ENCODE measurements at regions not wholly inside any gene's neighbourhood (a gene's known extent, or its start where the extent isn't known, plus 50 kb on each side); places are given as distances from the start of the nearest gene placed in this dataset.

DNA sequence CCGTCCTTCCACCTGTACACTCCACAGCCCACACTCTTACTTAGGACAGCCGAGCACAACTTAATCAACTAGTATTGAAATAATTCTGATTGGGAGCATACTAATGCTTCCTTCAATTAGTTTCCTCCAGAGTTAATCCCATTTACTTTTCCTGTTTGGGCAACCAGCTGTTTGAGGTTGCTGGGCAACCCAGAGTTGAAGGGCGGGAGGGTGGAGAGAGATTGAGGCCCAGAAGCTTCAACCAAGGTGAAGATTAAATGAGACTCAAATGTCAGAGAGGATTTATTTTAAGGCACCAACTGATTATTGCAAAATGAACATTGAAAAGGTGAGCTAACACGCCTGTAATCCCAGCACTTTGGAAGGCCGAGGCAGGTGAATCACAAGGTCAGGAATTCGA, 428.5 kb upstream of the SEMA6D start:
- DNase-seq (ENCODE audit: low spot score): no peak
- WGBS: 94% methylated on average over 6 of the region's 6 CpGs
- no peak overlapping the region for H3K27ac ChIP-seq (ENCODE audit: low read depth in 1 of 2, low read length in 2 of 2)
- no peaks in the 10 kb centered on the region for H3K27me3 ChIP-seq (ENCODE audit: control insufficient read depth in 4 of 4, insufficient read depth in 4 of 4, low read length in 3 of 4)
- no peaks in the 10 kb centered on the region for H3K36me3 ChIP-seq (ENCODE audit: control insufficient read depth in 4 of 4, insufficient read depth in 3 of 4, low read depth in 1 of 4, low read length in 3 of 4)
- H3K4me3 ChIP-seq (ENCODE audit: low read depth in 1 of 3, low read length in 3 of 3): no peak overlapping the region
- TF ChIP-seq, protein P1, sequence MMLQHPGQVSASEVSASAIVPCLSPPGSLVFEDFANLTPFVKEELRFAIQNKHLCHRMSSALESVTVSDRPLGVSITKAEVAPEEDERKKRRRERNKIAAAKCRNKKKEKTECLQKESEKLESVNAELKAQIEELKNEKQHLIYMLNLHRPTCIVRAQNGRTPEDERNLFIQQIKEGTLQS (IDR thresholded peaks at IDR 0.05): no peak
- TF ChIP-seq RXRA (IDR thresholded peaks at IDR 0.05): no peak
- TF ChIP-seq EGR1 (IDR thresholded peaks at IDR 0.05; ENCODE audit: low read depth in 2 of 2): no peak
- no peak for TF ChIP-seq SP1 (IDR thresholded peaks at IDR 0.05)
- peaks cover 0 to 7% (median 3%) of the 10 kb centered on the region in 4 donors for H3K4me1 ChIP-seq (ENCODE audit: control insufficient read depth in 4 of 4, insufficient read depth in 4 of 4, low read length in 3 of 4)
- H3K9ac ChIP-seq (ENCODE audit: low read depth in 1 of 2, low read length in 2 of 2): no peak overlapping the region
- H3K9me3 ChIP-seq (ENCODE audit: control insufficient read depth in 4 of 4, low read length in 3 of 4): no peaks in the 10 kb centered on the region

DNA sequence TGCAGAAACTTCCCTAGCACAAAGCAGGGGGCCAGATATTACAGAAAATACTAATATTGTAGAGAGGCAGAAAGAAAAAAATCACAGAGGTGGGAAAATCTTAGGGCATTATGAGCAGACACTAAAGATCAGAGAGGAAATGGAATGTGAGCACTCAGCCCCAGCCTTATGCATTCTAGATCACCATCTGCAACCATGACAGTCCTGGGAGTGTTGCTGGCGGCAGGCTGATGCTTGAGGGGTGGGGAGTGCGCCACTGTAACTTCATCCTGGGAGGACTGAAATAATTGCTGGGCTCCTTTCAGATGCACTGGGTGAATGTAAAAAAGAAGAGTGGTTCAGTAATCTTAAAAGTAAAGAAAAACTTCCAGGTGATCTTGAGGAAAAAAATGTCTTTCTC, 427.6 kb upstream of the SEMA6D start:
- 95% methylated on average over 2 of the region's 2 CpGs for WGBS
- H3K9ac ChIP-seq (ENCODE audit: low read depth in 1 of 2, low read length in 2 of 2): no peak overlapping the region
- H3K9me3 ChIP-seq (ENCODE audit: control insufficient read depth in 4 of 4, low read length in 3 of 4): no peaks in the 10 kb centered on the region
- H3K27ac ChIP-seq (ENCODE audit: low read depth in 1 of 2, low read length in 2 of 2): no peak overlapping the region
- H3K27me3 ChIP-seq (ENCODE audit: control insufficient read depth in 4 of 4, insufficient read depth in 4 of 4, low read length in 3 of 4): no peaks in the 10 kb centered on the region
- DNase-seq (ENCODE audit: low spot score): no peak
- no peaks in the 10 kb centered on the region for H3K36me3 ChIP-seq (ENCODE audit: control insufficient read depth in 4 of 4, insufficient read depth in 3 of 4, low read depth in 1 of 4, low read length in 3 of 4)
- TF ChIP-seq, protein P2, sequence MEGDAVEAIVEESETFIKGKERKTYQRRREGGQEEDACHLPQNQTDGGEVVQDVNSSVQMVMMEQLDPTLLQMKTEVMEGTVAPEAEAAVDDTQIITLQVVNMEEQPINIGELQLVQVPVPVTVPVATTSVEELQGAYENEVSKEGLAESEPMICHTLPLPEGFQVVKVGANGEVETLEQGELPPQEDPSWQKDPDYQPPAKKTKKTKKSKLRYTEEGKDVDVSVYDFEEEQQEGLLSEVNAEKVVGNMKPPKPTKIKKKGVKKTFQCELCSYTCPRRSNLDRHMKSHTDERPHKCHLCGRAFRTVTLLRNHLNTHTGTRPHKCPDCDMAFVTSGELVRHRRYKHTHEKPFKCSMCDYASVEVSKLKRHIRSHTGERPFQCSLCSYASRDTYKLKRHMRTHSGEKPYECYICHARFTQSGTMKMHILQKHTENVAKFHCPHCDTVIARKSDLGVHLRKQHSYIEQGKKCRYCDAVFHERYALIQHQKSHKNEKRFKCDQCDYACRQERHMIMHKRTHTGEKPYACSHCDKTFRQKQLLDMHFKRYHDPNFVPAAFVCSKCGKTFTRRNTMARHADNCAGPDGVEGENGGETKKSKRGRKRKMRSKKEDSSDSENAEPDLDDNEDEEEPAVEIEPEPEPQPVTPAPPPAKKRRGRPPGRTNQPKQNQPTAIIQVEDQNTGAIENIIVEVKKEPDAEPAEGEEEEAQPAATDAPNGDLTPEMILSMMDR (IDR thresholded peaks at IDR 0.05; ENCODE audit: low read depth, low read length, missing input control): no peak
- TF ChIP-seq, protein P1 (IDR thresholded peaks at IDR 0.05): no peak
- TF ChIP-seq TAF1 (conservative IDR thresholded peaks at IDR 0.05) (no peak), RXRA (IDR thresholded peaks at IDR 0.05) (no peak), HNF4G (IDR thresholded peaks at IDR 0.05) (no peak), EGR1 (IDR thresholded peaks at IDR 0.05; ENCODE audit: low read depth in 2 of 2) (no peak), YY1 (IDR thresholded peaks at IDR 0.05) (no peak), GABPA (IDR thresholded peaks at IDR 0.05 in 1 of 2, conservative IDR thresholded peaks at IDR 0.05 in 1 of 2) (no peak), FOXA2 (IDR thresholded peaks at IDR 0.05) (no peak), JUND (IDR thresholded peaks at IDR 0.05) (no peak), FOXA1 (IDR thresholded peaks at IDR 0.05) (no peak)
- TF ChIP-seq, protein P3, sequence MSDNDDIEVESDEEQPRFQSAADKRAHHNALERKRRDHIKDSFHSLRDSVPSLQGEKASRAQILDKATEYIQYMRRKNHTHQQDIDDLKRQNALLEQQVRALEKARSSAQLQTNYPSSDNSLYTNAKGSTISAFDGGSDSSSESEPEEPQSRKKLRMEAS (IDR thresholded peaks at IDR 0.05): no peak
- TF ChIP-seq, protein P4, sequence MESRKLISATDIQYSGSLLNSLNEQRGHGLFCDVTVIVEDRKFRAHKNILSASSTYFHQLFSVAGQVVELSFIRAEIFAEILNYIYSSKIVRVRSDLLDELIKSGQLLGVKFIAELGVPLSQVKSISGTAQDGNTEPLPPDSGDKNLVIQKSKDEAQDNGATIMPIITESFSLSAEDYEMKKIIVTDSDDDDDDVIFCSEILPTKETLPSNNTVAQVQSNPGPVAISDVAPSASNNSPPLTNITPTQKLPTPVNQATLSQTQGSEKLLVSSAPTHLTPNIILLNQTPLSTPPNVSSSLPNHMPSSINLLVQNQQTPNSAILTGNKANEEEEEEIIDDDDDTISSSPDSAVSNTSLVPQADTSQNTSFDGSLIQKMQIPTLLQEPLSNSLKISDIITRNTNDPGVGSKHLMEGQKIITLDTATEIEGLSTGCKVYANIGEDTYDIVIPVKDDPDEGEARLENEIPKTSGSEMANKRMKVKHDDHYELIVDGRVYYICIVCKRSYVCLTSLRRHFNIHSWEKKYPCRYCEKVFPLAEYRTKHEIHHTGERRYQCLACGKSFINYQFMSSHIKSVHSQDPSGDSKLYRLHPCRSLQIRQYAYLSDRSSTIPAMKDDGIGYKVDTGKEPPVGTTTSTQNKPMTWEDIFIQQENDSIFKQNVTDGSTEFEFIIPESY (IDR thresholded peaks at IDR 0.05): no peak
- H3K4me1 ChIP-seq (ENCODE audit: control insufficient read depth in 4 of 4, insufficient read depth in 4 of 4, low read length in 3 of 4): peaks cover 3 to 14% (median 6%) of the 10 kb centered on the region in 4 donors
- no peak overlapping the region for H3K4me3 ChIP-seq (ENCODE audit: low read depth in 1 of 3, low read length in 3 of 3)

DNA sequence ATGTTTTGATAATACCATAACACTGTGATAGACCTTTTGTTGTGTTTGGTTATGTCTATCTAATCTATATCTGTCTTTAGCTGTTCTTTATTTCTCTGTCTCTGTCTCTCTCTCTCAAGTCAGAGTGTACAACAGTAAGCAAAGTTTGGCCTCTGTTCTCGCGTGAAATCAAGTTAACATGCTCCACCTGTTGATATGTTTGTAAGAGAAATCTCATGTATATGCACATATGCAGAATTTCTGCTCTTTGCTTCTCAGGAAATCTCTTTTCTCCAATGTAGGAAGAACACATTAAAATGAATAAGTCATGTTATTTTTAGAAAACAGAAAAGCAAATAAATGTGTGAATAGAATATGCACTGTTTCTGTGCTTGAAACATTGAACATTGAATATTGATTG, 425.5 kb upstream of the SEMA6D start:
- no peak overlapping the region for H3K27ac ChIP-seq (ENCODE audit: low read depth in 1 of 2, low read length in 2 of 2)
- no peak for DNase-seq (ENCODE audit: low spot score)
- H3K9ac ChIP-seq (ENCODE audit: low read depth in 1 of 2, low read length in 2 of 2): no peak overlapping the region
- no peaks in the 10 kb centered on the region for H3K9me3 ChIP-seq (ENCODE audit: control insufficient read depth in 4 of 4, low read length in 3 of 4)
- 88% methylated on average over 2 of the region's 2 CpGs for WGBS
- H3K4me1 ChIP-seq (ENCODE audit: control insufficient read depth in 4 of 4, insufficient read depth in 4 of 4, low read length in 3 of 4): peaks cover 4 to 14% (median 6%) of the 10 kb centered on the region in 4 donors
- H3K4me3 ChIP-seq (ENCODE audit: low read depth in 1 of 3, low read length in 3 of 3): no peak overlapping the region
- no peaks in the 10 kb centered on the region for H3K27me3 ChIP-seq (ENCODE audit: control insufficient read depth in 4 of 4, insufficient read depth in 4 of 4, low read length in 3 of 4)
- no peaks in the 10 kb centered on the region for H3K36me3 ChIP-seq (ENCODE audit: control insufficient read depth in 4 of 4, insufficient read depth in 3 of 4, low read depth in 1 of 4, low read length in 3 of 4)
- TF ChIP-seq TAF1 (conservative IDR thresholded peaks at IDR 0.05) (no peak), RXRA (IDR thresholded peaks at IDR 0.05) (no peak), FOXA2 (IDR thresholded peaks at IDR 0.05) (no peak), GABPA (IDR thresholded peaks at IDR 0.05 in 1 of 2, conservative IDR thresholded peaks at IDR 0.05 in 1 of 2) (no peak), EGR1 (IDR thresholded peaks at IDR 0.05; ENCODE audit: low read depth in 2 of 2) (no peak), SP1 (IDR thresholded peaks at IDR 0.05) (no peak)
- TF ChIP-seq, protein P1 (IDR thresholded peaks at IDR 0.05): no peak
- TF ChIP-seq, protein P3 (IDR thresholded peaks at IDR 0.05): no peak
- TF ChIP-seq, protein P2 (IDR thresholded peaks at IDR 0.05; ENCODE audit: low read depth, low read length, missing input control): no peak
- TF ChIP-seq, protein P5, sequence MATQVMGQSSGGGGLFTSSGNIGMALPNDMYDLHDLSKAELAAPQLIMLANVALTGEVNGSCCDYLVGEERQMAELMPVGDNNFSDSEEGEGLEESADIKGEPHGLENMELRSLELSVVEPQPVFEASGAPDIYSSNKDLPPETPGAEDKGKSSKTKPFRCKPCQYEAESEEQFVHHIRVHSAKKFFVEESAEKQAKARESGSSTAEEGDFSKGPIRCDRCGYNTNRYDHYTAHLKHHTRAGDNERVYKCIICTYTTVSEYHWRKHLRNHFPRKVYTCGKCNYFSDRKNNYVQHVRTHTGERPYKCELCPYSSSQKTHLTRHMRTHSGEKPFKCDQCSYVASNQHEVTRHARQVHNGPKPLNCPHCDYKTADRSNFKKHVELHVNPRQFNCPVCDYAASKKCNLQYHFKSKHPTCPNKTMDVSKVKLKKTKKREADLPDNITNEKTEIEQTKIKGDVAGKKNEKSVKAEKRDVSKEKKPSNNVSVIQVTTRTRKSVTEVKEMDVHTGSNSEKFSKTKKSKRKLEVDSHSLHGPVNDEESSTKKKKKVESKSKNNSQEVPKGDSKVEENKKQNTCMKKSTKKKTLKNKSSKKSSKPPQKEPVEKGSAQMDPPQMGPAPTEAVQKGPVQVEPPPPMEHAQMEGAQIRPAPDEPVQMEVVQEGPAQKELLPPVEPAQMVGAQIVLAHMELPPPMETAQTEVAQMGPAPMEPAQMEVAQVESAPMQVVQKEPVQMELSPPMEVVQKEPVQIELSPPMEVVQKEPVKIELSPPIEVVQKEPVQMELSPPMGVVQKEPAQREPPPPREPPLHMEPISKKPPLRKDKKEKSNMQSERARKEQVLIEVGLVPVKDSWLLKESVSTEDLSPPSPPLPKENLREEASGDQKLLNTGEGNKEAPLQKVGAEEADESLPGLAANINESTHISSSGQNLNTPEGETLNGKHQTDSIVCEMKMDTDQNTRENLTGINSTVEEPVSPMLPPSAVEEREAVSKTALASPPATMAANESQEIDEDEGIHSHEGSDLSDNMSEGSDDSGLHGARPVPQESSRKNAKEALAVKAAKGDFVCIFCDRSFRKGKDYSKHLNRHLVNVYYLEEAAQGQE (IDR thresholded peaks at IDR 0.05): no peak
